HEK293 (cell line): ENCODE measurements at regions not wholly inside any gene's neighbourhood (a gene's known extent, or its start where the extent isn't known, plus 50 kb on each side); places are given as distances from the start of the nearest gene placed in this dataset.

Experiments used
- CTCF ChIA-PET: fragments of 350-600 bp; formaldehyde crosslinking; extraction: SDS; loops from one replicate; lab custom pipeline; 2021; ENCODE audit warnings: antibody characterized with exemption; lab: Yijun Ruan, JAX
- POLR2A ChIA-PET: fragments of 300-600 bp; formaldehyde crosslinking; extraction: SDS; loops from one replicate; lab custom pipeline; 2020; ENCODE audit warnings: antibody characterized with exemption, inconsistent platforms; lab: Yijun Ruan, JAX
- H3K27ac ChIP-seq: fragments of 200-500 bp; sonication (Bioruptor generic); 2 replicates; pipeline ENCODE4 v1.5.1; 2014; ENCODE audit warnings: low read depth, low read length, control low read depth, inconsistent platforms; ENCODE audit errors: extremely low read depth
- H3K36me3 ChIP-seq, 2 experiments: fragments of 200-500 bp in 1 of 2; sonication (Bioruptor generic) in 1 of 2; 1 replicate in 1 of 2; 2 replicates in 1 of 2; pipeline ENCODE4 v1.5.1; 2014 to 2017; ENCODE audit warnings: inconsistent platforms in 2 of 2, low read length in 2 of 2; ENCODE audit not compliant: control insufficient read depth in 2 of 2, insufficient read depth in 1 of 2
- H3K4me1 ChIP-seq: fragments of 200-500 bp; sonication (Bioruptor generic); 2 replicates; pipeline ENCODE4 v1.5.1; 2014; ENCODE audit warnings: mild to moderate bottlenecking, low read length, inconsistent platforms; ENCODE audit not compliant: control insufficient read depth, insufficient read depth
- H3K4me3 ChIP-seq: 2 replicates; pipeline ENCODE4 v1.5.1; 2011; ENCODE audit warnings: low read depth, mild to moderate bottlenecking, control low read depth, low read length, moderate library complexity
- H3K9me3 ChIP-seq: fragments of 200-500 bp; sonication (Bioruptor generic); 2 replicates; pipeline ENCODE4 v1.5.1; 2014; ENCODE audit warnings: low read depth, low read length, inconsistent platforms; ENCODE audit not compliant: control insufficient read depth, insufficient read depth
- BCL11A ChIP-seq: fragments of 450-650 bp; formaldehyde crosslinking; IDR thresholded peaks from 2 replicates; pipeline ENCODE4 v1.5.1; 2016; ENCODE audit warnings: low read depth, missing biosample characterization, missing genetic modification characterization
- EGR2 ChIP-seq: fragments of 450-650 bp; formaldehyde crosslinking; IDR thresholded peaks from 2 replicates; pipeline ENCODE4 v1.5.1; 2016; ENCODE audit warnings: low read depth, missing biosample characterization, missing genetic modification characterization
- HOXA7 ChIP-seq: sonication (generic); formaldehyde crosslinking; IDR thresholded peaks from 2 replicates; pipeline ENCODE4 v1.8.1; 2022; ENCODE audit warnings: missing genetic modification reagents, borderline replicate concordance
- PRDM1 ChIP-seq: fragments of 450-650 bp; formaldehyde crosslinking; IDR thresholded peaks from 2 replicates; pipeline ENCODE4; 2016; ENCODE audit warnings: missing biosample characterization, missing genetic modification characterization
- SP3 ChIP-seq: fragments of 450-650 bp; formaldehyde crosslinking; IDR thresholded peaks from 2 replicates; pipeline ENCODE4 v1.5.1; 2016; ENCODE audit warnings: missing biosample characterization, missing genetic modification characterization
- ZBTB7A ChIP-seq: fragments of 450-650 bp; formaldehyde crosslinking; IDR thresholded peaks from 2 replicates; pipeline ENCODE4 v1.5.1; 2016; ENCODE audit warnings: low read depth, missing biosample characterization, missing genetic modification characterization
- ZFP41 ChIP-seq: fragments of 450-650 bp; formaldehyde crosslinking; IDR thresholded peaks from 2 replicates; pipeline ENCODE4 v1.5.1; 2016; ENCODE audit warnings: missing biosample characterization, missing genetic modification characterization, borderline replicate concordance
- ZNF248 ChIP-seq: fragments of 450-650 bp; formaldehyde crosslinking; IDR thresholded peaks from 2 replicates; pipeline ENCODE4 v1.5.1; 2017; ENCODE audit warnings: missing biosample characterization, missing genetic modification characterization
- ZNF324 ChIP-seq: fragments of 450-650 bp; formaldehyde crosslinking; IDR thresholded peaks from 2 replicates; pipeline ENCODE4 v1.5.1; 2016; ENCODE audit warnings: missing biosample characterization, missing genetic modification characterization
- ZNF510 ChIP-seq: fragments of 450-650 bp; formaldehyde crosslinking; IDR thresholded peaks from 2 replicates; pipeline ENCODE4 v1.5.1; 2018; ENCODE audit warnings: mild to moderate bottlenecking, missing genetic modification characterization, missing biosample characterization; ENCODE audit not compliant: insufficient replicate concordance
- ZNF623 ChIP-seq: fragments of 450-650 bp; formaldehyde crosslinking; IDR thresholded peaks from 2 replicates; pipeline ENCODE4 v1.5.1; 2016; ENCODE audit warnings: missing biosample characterization, missing genetic modification characterization
- ZNF639 ChIP-seq: fragments of 450-650 bp; formaldehyde crosslinking; IDR thresholded peaks from 2 replicates; pipeline ENCODE4 v1.5.1; 2016; ENCODE audit warnings: missing biosample characterization, missing genetic modification characterization
- ZNF707 ChIP-seq: fragments of 450-650 bp; formaldehyde crosslinking; IDR thresholded peaks from 2 replicates; pipeline ENCODE4 v1.5.1; 2016; ENCODE audit warnings: missing biosample characterization, missing genetic modification characterization
- ZSCAN16 ChIP-seq: fragments of 450-650 bp; formaldehyde crosslinking; IDR thresholded peaks from 2 replicates; pipeline ENCODE4 v1.5.1; 2016; ENCODE audit warnings: missing biosample characterization, missing genetic modification characterization
- TF ChIP-seq, protein P1 (sequence below): fragments of 450-650 bp; formaldehyde crosslinking; IDR thresholded peaks from 2 replicates; pipeline ENCODE4 v1.5.1; 2016; ENCODE audit warnings: missing biosample characterization, missing genetic modification characterization
- TF ChIP-seq, protein P2 (sequence below): fragments of 450-650 bp; formaldehyde crosslinking; IDR thresholded peaks from 2 replicates; pipeline ENCODE4 v1.5.1; 2017; ENCODE audit warnings: missing biosample characterization, missing genetic modification characterization
- TF ChIP-seq, protein P3 (sequence below): fragments of 450-650 bp; formaldehyde crosslinking; IDR thresholded peaks from 2 replicates; pipeline ENCODE4 v1.5.1; 2016; ENCODE audit warnings: missing biosample characterization, missing genetic modification characterization
- TF ChIP-seq, protein P4 (sequence below): fragments of 450-650 bp; formaldehyde crosslinking; IDR thresholded peaks from 2 replicates; pipeline ENCODE4 v1.5.1; 2016; ENCODE audit warnings: missing biosample characterization, missing genetic modification characterization
- TF ChIP-seq, protein P5 (sequence below): fragments of 450-650 bp; formaldehyde crosslinking; IDR thresholded peaks from 2 replicates; pipeline ENCODE4 v1.5.1; 2016; ENCODE audit warnings: missing biosample characterization, missing genetic modification characterization, borderline replicate concordance

DNA sequence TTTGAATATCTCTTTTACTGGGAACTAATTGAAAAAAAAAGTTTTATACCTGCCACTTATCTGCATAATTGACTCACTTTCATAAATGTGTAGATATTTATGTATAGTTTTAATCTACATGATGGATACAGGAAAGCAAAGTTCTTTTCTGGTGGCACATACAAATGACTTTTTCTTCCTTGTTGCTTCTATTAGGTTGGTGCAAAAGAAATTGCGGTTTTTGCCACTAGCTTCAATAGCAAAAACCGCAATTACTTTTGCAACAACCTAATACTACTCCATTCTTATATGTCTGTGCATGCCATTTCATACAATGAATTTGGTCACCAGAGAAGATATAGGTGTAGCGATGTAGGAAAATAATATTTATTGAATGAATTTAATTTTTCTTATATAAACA is 344.5 kb upstream of the PCDH20 start:
- H3K4me3 ChIP-seq, result no peak overlapping the region
- POLR2A ChIA-PET, result no interaction called here
- CTCF ChIA-PET, result no interaction called here
- TF ChIP-seq, protein P1, sequence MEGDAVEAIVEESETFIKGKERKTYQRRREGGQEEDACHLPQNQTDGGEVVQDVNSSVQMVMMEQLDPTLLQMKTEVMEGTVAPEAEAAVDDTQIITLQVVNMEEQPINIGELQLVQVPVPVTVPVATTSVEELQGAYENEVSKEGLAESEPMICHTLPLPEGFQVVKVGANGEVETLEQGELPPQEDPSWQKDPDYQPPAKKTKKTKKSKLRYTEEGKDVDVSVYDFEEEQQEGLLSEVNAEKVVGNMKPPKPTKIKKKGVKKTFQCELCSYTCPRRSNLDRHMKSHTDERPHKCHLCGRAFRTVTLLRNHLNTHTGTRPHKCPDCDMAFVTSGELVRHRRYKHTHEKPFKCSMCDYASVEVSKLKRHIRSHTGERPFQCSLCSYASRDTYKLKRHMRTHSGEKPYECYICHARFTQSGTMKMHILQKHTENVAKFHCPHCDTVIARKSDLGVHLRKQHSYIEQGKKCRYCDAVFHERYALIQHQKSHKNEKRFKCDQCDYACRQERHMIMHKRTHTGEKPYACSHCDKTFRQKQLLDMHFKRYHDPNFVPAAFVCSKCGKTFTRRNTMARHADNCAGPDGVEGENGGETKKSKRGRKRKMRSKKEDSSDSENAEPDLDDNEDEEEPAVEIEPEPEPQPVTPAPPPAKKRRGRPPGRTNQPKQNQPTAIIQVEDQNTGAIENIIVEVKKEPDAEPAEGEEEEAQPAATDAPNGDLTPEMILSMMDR (tag by site-specific recombination), result no peak
- TF ChIP-seq EGR2 (tag by site-specific recombination), result no peak
- TF ChIP-seq ZFP41 (tag by site-specific recombination), result no peak
- TF ChIP-seq ZNF639 (tag by site-specific recombination), result no peak
- TF ChIP-seq, protein P2, sequence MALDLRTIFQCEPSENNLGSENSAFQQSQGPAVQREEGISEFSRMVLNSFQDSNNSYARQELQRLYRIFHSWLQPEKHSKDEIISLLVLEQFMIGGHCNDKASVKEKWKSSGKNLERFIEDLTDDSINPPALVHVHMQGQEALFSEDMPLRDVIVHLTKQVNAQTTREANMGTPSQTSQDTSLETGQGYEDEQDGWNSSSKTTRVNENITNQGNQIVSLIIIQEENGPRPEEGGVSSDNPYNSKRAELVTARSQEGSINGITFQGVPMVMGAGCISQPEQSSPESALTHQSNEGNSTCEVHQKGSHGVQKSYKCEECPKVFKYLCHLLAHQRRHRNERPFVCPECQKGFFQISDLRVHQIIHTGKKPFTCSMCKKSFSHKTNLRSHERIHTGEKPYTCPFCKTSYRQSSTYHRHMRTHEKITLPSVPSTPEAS, result no peak
- no peak for TF ChIP-seq BCL11A
- TF ChIP-seq ZBTB7A, result no peak
- TF ChIP-seq, protein P3, sequence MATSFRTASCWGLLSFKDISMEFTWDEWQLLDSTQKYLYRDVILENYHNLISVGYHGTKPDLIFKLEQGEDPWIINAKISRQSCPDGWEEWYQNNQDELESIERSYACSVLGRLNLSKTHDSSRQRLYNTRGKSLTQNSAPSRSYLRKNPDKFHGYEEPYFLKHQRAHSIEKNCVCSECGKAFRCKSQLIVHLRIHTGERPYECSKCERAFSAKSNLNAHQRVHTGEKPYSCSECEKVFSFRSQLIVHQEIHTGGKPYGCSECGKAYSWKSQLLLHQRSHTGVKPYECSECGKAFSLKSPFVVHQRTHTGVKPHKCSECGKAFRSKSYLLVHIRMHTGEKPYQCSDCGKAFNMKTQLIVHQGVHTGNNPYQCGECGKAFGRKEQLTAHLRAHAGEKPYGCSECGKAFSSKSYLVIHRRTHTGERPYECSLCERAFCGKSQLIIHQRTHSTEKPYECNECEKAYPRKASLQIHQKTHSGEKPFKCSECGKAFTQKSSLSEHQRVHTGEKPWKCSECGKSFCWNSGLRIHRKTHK (tag by site-specific recombination), result no peak
- TF ChIP-seq ZNF510 (tag by site-specific recombination), result no peak
- no peak for TF ChIP-seq PRDM1 (tag by site-specific recombination)
- TF ChIP-seq ZNF707, result no peak
- no peak for TF ChIP-seq ZSCAN16
- TF ChIP-seq ZNF248 (tag by site-specific recombination), result no peak
- TF ChIP-seq HOXA7 (CRISPR knock-in tag), result no peak
- no peak for TF ChIP-seq SP3
- TF ChIP-seq ZNF324 (tag by site-specific recombination), result no peak
- TF ChIP-seq ZNF623 (tag by site-specific recombination), result no peak
- TF ChIP-seq, protein P4, sequence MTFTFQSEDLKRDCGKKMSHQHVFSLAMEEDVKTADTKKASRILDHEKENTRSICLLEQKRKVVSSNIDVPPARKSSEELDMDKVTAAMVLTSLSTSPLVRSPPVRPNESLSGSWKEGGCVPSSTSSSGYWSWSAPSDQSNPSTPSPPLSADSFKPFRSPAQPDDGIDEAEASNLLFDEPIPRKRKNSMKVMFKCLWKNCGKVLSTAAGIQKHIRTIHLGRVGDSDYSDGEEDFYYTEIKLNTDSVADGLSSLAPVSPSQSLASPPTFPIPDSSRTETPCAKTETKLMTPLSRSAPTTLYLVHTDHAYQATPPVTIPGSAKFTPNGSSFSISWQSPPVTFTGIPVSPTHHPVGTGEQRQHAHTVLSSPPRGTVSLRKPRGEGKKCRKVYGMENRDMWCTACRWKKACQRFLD, result no peak
- TF ChIP-seq, protein P5, sequence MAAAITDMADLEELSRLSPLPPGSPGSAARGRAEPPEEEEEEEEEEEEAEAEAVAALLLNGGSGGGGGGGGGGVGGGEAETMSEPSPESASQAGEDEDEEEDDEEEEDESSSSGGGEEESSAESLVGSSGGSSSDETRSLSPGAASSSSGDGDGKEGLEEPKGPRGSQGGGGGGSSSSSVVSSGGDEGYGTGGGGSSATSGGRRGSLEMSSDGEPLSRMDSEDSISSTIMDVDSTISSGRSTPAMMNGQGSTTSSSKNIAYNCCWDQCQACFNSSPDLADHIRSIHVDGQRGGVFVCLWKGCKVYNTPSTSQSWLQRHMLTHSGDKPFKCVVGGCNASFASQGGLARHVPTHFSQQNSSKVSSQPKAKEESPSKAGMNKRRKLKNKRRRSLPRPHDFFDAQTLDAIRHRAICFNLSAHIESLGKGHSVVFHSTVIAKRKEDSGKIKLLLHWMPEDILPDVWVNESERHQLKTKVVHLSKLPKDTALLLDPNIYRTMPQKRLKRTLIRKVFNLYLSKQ (tag by site-specific recombination), result no peak
- H3K27ac ChIP-seq, result no peak overlapping the region
- H3K36me3 ChIP-seq, result no peaks in the 10 kb centered on the region
- H3K9me3 ChIP-seq, result no peaks in the 10 kb centered on the region
- H3K4me1 ChIP-seq, result no peaks in the 10 kb centered on the region
